ENCODE measurements at regions not wholly inside any gene's neighbourhood (a gene's known extent, or its start where the extent isn't known, plus 50 kb on each side); places are given as distances from the start of the nearest gene placed in this dataset.

- TF ChIP-seq, protein P1, sequence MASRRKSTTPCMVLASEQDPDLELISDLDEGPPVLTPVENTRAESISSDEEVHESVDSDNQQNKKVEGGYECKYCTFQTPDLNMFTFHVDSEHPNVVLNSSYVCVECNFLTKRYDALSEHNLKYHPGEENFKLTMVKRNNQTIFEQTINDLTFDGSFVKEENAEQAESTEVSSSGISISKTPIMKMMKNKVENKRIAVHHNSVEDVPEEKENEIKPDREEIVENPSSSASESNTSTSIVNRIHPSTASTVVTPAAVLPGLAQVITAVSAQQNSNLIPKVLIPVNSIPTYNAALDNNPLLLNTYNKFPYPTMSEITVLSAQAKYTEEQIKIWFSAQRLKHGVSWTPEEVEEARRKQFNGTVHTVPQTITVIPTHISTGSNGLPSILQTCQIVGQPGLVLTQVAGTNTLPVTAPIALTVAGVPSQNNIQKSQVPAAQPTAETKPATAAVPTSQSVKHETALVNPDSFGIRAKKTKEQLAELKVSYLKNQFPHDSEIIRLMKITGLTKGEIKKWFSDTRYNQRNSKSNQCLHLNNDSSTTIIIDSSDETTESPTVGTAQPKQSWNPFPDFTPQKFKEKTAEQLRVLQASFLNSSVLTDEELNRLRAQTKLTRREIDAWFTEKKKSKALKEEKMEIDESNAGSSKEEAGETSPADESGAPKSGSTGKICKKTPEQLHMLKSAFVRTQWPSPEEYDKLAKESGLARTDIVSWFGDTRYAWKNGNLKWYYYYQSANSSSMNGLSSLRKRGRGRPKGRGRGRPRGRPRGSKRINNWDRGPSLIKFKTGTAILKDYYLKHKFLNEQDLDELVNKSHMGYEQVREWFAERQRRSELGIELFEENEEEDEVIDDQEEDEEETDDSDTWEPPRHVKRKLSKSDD (conservative IDR thresholded peaks at IDR 0.05; ENCODE audit: low read length) = no peak
- TF ChIP-seq ARID1B (IDR thresholded peaks at IDR 0.05) (no peak), XRCC3 (IDR thresholded peaks at IDR 0.05) (no peak), PML (IDR thresholded peaks at IDR 0.05; ENCODE audit: low read length) (no peak), MED1 (CRISPR knock-in tag; IDR thresholded peaks at IDR 0.05; ENCODE audit: borderline replicate concordance) (no peak)
These were observed 166.0 kb downstream of the ARRDC4 start (continued) for GRCh38 chr15:98126326-98127085.

DNA sequence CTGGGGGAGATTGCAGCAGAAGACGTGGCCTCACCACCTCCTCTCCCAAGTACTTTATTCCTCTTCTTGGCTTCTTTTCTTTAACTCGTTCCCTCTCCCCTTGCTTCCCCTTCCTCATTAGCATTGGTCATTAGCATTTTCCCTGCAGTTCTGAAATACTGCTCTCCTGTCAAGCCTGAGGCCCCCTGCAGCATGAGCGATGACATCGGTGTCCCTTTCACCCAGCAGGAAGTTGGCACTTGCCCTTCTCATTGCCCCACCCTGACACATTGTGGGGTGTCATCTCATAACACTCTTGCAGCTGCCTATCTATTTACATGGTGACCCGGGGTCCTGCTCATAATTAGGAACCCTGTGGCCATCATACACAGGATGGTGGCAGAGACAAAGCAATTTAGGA lies 167.1 kb downstream of the ARRDC4 start:
- Histone ChIP-seq H3K4me2 (ENCODE audit: insufficient read depth, low read length) (no peak overlapping the region), H2AFZ (ENCODE audit: low read depth, low read length) (no peak overlapping the region), H3K79me2 (ENCODE audit: control insufficient read depth, insufficient read depth, low read length) (no peaks in the 10 kb centered on the region), H3K27ac (ENCODE audit: extremely low read depth, low read depth, low read length) (no peak overlapping the region), H3K9me1 (ENCODE audit: control insufficient read depth, insufficient read depth, low read length) (no peaks in the 10 kb centered on the region), H3K9ac (ENCODE audit: insufficient read depth in 1 of 2, low read depth in 2 of 2, low read length in 2 of 2) (no peak overlapping the region), H3K9me3 (replicated peaks; ENCODE audit: control insufficient read depth, insufficient read depth, low read depth, low read length) (no peaks in the 10 kb centered on the region), H3K4me3 (no peak overlapping the region), H4K20me1 (replicated peaks; ENCODE audit: control insufficient read depth, insufficient read depth, low read length) (no peaks in the 10 kb centered on the region; the same call in 1 of the 2 replicates), H3K27me3 (ENCODE audit: control insufficient read depth in 2 of 2, insufficient read depth in 2 of 2, low read length in 2 of 2) (peaks cover under 1 to 19% of the 10 kb centered on the region in 2 experiments; a peak in 3 of 5 replicates), H3K36me3 (ENCODE audit: control insufficient read depth, insufficient read depth, low read length) (no peaks in the 10 kb centered on the region), H3K4me1 (replicated peaks in 1 of 2; ENCODE audit: control insufficient read depth in 2 of 2, insufficient read depth in 2 of 2, low read length in 2 of 2) (no peaks in the 10 kb centered on the region)
- intact Hi-C loops (cut with micrococcal nuclease) = no loop called here
- WGBS (ENCODE audit: insufficient coverage, low coverage, missing lambda C conversion rate) = 2% methylated on average over 5 of the region's 5 CpGs
- BruUV-seq (replicated peaks) = no TSS peak
- ChIA-PET CTCF (ENCODE audit: low intra/inter-chr PET ratio) (no interaction called here), POLR2A (no interaction called here)
- DNase-seq (ENCODE audit: extremely low read depth in 1 of 4, low spot score in 3 of 4) (no peak), ATAC-seq (no peak), FAIRE-seq (no peak)
- in situ Hi-C loops (cut with MboI) = no loop called here
- TF ChIP-seq SRF (CRISPR knock-in tag; IDR thresholded peaks at IDR 0.05) = no peak
- TF ChIP-seq, protein P2, sequence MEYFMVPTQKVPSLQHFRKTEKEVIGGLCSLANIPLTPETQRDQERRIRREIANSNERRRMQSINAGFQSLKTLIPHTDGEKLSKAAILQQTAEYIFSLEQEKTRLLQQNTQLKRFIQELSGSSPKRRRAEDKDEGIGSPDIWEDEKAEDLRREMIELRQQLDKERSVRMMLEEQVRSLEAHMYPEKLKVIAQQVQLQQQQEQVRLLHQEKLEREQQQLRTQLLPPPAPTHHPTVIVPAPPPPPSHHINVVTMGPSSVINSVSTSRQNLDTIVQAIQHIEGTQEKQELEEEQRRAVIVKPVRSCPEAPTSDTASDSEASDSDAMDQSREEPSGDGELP (CRISPR knock-in tag; IDR thresholded peaks at IDR 0.05; ENCODE audit: borderline replicate concordance) = no peak
- TF ChIP-seq CCAR2 (IDR thresholded peaks at IDR 0.05; ENCODE audit: low read depth, low read length) = no peak
- no peak for TF ChIP-seq MEF2D (tag; conservative IDR thresholded peaks at IDR 0.05; ENCODE audit: low read depth)
- TF ChIP-seq, protein P3, sequence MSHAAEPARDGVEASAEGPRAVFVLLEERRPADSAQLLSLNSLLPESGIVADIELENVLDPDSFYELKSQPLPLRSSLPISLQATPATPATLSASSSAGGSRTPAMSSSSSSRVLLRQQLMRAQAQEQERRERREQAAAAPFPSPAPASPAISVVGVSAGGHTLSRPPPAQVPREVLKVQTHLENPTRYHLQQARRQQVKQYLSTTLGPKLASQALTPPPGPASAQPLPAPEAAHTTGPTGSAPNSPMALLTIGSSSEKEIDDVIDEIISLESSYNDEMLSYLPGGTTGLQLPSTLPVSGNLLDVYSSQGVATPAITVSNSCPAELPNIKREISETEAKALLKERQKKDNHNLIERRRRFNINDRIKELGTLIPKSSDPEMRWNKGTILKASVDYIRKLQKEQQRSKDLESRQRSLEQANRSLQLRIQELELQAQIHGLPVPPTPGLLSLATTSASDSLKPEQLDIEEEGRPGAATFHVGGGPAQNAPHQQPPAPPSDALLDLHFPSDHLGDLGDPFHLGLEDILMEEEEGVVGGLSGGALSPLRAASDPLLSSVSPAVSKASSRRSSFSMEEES (CRISPR knock-in tag; IDR thresholded peaks at IDR 0.05) = no peak
